WERI-Rb-1 (cell line): ENCODE measurements at regions not wholly inside any gene's neighbourhood (a gene's known extent, or its start where the extent isn't known, plus 50 kb on each side); places are given as distances from the start of the nearest gene placed in this dataset.

Experiments
- DNase-seq: peaks from one replicate; pipeline ENCODE4 v3.0.0-alpha.2; 2020
- H3K27ac ChIP-seq: fragments of 250-450 bp; sonication (Bioruptor Pico); 2 replicates; pipeline ENCODE4 v1.5.1; 2020; ENCODE audit warnings: mild to moderate bottlenecking, moderate library complexity
- H3K27me3 ChIP-seq: fragments of 250-450 bp; sonication (Bioruptor Pico); 2 replicates; pipeline ENCODE4 v1.5.1; 2021; ENCODE audit warnings: mild to moderate bottlenecking, low read depth, moderate library complexity; ENCODE audit not compliant: insufficient read depth, severe bottlenecking
- H3K36me3 ChIP-seq: fragments of 250-450 bp; sonication (Bioruptor Pico); 2 replicates; pipeline ENCODE4 v1.5.1; 2020; ENCODE audit warnings: mild to moderate bottlenecking, moderate library complexity
- H3K4me3 ChIP-seq: 2 replicates; pipeline ENCODE4 v1.5.1; 2011; ENCODE audit warnings: low read depth, mild to moderate bottlenecking, control low read depth, low read length
- H3K9me3 ChIP-seq: fragments of 250-450 bp; sonication (Bioruptor Pico); 2 replicates; pipeline ENCODE4 v1.5.1; 2021; ENCODE audit warnings: mild to moderate bottlenecking, moderate library complexity; ENCODE audit not compliant: severe bottlenecking
- TF ChIP-seq, protein P1 (sequence below): IDR thresholded peaks from 2 replicates; pipeline ENCODE4 v1.5.1; 2011; ENCODE audit warnings: low read depth, mild to moderate bottlenecking, control low read depth, inconsistent platforms, low read length

DNA sequence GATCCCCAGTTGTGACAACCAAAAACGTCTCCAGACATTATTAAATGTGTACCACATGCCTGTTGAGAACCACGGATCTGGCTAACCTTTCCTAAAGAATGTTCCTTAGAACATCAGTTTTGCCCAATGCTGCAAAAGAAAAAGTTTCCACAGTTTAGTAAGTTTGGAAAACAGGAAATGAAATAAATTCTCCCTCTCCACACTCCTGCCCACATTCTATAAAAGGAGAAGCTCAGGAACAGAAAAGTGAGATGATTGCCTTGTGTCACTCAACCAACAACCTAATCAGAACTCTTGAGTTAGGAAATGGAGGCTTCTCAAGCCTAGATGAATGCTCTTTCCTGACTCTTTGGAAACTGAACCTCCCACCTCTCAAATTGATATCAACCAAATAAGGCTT lies 56.1 kb upstream of the NFE2L2 start:
- H3K27ac ChIP-seq, result no peak overlapping the region
- H3K27me3 ChIP-seq, result no peaks in the 10 kb centered on the region
- TF ChIP-seq, protein P1, sequence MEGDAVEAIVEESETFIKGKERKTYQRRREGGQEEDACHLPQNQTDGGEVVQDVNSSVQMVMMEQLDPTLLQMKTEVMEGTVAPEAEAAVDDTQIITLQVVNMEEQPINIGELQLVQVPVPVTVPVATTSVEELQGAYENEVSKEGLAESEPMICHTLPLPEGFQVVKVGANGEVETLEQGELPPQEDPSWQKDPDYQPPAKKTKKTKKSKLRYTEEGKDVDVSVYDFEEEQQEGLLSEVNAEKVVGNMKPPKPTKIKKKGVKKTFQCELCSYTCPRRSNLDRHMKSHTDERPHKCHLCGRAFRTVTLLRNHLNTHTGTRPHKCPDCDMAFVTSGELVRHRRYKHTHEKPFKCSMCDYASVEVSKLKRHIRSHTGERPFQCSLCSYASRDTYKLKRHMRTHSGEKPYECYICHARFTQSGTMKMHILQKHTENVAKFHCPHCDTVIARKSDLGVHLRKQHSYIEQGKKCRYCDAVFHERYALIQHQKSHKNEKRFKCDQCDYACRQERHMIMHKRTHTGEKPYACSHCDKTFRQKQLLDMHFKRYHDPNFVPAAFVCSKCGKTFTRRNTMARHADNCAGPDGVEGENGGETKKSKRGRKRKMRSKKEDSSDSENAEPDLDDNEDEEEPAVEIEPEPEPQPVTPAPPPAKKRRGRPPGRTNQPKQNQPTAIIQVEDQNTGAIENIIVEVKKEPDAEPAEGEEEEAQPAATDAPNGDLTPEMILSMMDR, result no peak
- no peaks in the 10 kb centered on the region for H3K36me3 ChIP-seq
- H3K9me3 ChIP-seq, result no peaks in the 10 kb centered on the region
- H3K4me3 ChIP-seq, result no peak overlapping the region
- DNase-seq, result no peak

DNA sequence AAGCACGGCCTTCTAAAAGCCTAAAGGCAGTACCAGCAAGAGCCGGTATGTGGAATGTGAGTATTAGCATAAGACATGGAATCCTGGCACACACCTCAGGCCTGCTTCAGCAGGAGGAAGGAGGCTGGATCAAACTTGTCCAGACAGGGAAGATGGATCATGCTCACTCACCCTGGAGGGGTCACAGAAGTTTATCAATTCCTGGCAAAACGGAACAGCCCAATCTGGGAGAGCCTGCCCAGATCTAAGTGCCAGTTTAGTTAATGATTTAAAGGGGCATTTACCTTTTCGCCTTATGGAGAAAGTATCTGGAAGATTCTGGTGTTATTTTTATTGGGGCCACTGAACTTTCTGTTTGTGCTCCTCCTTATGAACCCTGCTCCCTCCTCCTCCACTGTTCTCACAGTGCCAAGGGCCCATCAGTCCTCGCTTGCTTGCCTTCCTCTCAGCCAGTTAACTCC lies 58.3 kb upstream of the NFE2L2 start:
- TF ChIP-seq, protein P1, result no peak
- H3K9me3 ChIP-seq, result no peaks in the 10 kb centered on the region
- DNase-seq, result no peak
- H3K27me3 ChIP-seq, result no peaks in the 10 kb centered on the region
- no peak overlapping the region for H3K4me3 ChIP-seq
- H3K36me3 ChIP-seq, result no peaks in the 10 kb centered on the region
- no peak overlapping the region for H3K27ac ChIP-seq

DNA sequence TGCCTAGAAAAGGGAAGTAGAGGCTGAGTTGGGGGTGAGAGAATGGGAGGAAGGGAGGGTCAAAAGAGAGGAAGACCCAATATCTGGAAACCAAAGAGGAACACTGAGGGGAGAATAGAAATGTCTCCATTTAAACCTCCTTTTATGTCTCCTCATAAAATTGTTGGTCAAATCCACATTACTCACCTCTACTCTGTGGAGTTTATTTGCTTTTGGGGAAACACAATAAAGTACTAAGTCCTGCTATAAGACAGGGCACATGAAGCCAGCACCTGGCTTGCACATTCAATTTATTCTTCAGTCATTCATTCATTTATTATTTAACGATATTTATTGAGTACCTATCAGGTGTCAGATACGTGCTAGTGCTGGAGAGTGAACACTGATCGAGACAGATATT lies 60.3 kb upstream of the NFE2L2 start:
- no peak overlapping the region for H3K27ac ChIP-seq
- TF ChIP-seq, protein P1, result no peak
- H3K27me3 ChIP-seq, result no peaks in the 10 kb centered on the region
- H3K4me3 ChIP-seq, result no peak overlapping the region
- no peaks in the 10 kb centered on the region for H3K9me3 ChIP-seq
- no peak for DNase-seq
- H3K36me3 ChIP-seq, result no peaks in the 10 kb centered on the region

DNA sequence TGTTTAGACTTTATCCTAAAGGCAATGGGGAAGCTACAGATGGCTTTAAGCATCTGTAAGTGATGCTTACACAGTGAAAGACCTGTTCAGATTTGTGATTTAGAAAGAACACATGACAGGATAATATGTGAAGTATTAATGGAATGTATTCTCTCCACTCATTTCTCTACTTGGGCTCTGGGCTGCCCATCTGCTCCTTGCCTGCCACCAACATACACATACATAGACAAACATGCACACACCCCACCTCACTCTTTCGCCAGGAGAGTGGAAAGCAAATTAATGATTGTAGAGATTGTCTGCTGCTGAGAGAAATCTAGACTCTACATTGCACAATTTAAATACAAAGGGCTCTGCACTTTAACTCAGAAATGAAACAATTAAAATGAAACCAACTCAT lies 61.0 kb upstream of the NFE2L2 start:
- H3K4me3 ChIP-seq, result no peak overlapping the region
- no peak overlapping the region for H3K27ac ChIP-seq
- no peaks in the 10 kb centered on the region for H3K9me3 ChIP-seq
- no peaks in the 10 kb centered on the region for H3K36me3 ChIP-seq
- TF ChIP-seq, protein P1, result no peak
- DNase-seq, result no peak
- H3K27me3 ChIP-seq, result no peaks in the 10 kb centered on the region

DNA sequence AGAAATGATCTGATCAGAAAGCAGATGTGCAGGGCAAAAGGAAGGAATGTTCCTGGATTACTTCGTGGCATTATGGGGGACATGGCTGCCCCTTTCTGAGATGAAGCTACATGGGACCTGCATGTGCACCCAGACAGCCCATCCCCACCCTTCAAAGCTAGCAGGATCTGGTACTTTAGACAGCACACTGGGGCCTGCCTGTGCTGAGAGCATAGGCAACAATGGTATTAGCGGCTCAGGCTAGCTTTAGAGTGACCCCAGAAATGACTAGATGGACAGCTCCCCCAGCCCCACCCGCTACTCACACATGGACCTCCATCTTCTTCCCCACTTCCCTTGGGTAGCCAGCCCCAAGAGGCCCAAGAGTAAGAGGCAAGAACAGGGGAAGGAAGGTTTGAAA lies 61.5 kb upstream of the NFE2L2 start:
- Histone ChIP-seq H3K27me3 (no peaks in the 10 kb centered on the region), H3K4me3 (no peak overlapping the region), H3K9me3 (no peaks in the 10 kb centered on the region), H3K27ac (no peak overlapping the region), H3K36me3 (no peaks in the 10 kb centered on the region)
- DNase-seq, result no peak
- TF ChIP-seq, protein P1, result no peak

DNA sequence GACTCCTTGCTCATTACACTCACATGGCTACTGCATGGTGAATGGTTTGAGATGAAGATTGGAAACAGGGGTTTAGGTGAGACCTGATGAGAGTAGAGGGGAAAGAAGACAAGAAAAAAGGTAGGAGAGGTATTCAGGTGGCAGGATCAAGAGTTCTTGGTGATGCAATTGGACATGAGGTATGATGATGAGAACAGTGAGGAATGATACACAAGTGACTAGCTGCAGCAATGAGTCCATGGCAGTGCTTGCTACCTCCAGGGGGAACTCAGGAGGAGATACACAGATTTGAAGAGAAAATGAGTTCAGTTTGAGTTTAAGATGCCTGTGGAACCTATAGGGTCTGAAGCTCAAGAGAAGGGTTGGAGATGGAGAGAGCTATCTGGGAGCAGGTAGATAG lies 62.1 kb upstream of the NFE2L2 start:
- no peak for DNase-seq
- no peaks in the 10 kb centered on the region for H3K27me3 ChIP-seq
- TF ChIP-seq, protein P1, result no peak
- H3K9me3 ChIP-seq, result no peaks in the 10 kb centered on the region
- no peaks in the 10 kb centered on the region for H3K36me3 ChIP-seq
- H3K27ac ChIP-seq, result no peak overlapping the region
- H3K4me3 ChIP-seq, result no peak overlapping the region
